ENCODE measurements at regions not wholly inside any gene's neighbourhood (a gene's known extent, or its start where the extent isn't known, plus 50 kb on each side); places are given as distances from the start of the nearest gene placed in this dataset.

DNA sequence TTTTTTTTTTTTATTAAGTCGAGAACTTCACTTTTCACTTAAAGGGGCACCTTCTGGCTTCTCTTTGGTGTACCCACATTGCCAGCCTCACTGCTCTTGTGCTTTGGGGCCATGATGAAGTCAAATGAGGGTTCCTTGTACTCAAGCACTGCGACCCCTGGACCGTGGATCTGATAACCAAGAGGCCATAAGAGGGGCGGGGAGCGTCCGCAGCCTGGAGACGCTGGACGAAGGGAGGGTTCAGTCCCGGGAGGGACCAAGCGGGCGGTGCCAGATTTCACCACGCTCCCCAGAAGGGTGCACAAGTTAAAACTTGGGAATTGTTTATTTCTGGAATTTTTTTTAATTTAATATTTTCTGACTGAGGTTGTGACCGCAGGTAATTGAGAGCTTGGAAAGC is 53.3 kb upstream of the SOX1 start:
- peaks cover 0 to 3% (median 0%) of the 10 kb centered on the region in 3 donors for H3K27me3 ChIP-seq (ENCODE audit: control insufficient read depth in 3 of 3, insufficient read depth in 3 of 3, low read length in 2 of 3)
- no peak for TF ChIP-seq CTCF (IDR thresholded peaks at IDR 0.05; ENCODE audit: control extremely low read depth, extremely low read depth)
- peaks cover 0 to 14% (median 0%) of the 10 kb centered on the region in 4 donors for H3K9me3 ChIP-seq (ENCODE audit: control insufficient read depth in 4 of 4, insufficient read depth in 3 of 4, low read length in 3 of 4)
- DNase-seq: no peak
- no peak overlapping the region for H3K9ac ChIP-seq (ENCODE audit: insufficient read depth in 1 of 2, low read length in 2 of 2)
- peaks cover 0 to 4% (median 0%) of the 10 kb centered on the region in 5 donors for H3K4me1 ChIP-seq (ENCODE audit: control insufficient read depth in 5 of 5, insufficient read depth in 5 of 5, low read length in 5 of 5)
- no peaks in the 10 kb centered on the region for H3K36me3 ChIP-seq (ENCODE audit: control insufficient read depth in 4 of 4, insufficient read depth in 4 of 4, low read length in 4 of 4)
- 88 to 94% methylated on average over 13 of the region's 13 CpGs for WGBS, 2 donors
- no peak overlapping the region for H3K27ac ChIP-seq (ENCODE audit: low read depth in 1 of 2, low read length in 1 of 2)
- ATAC-seq (ENCODE audit: insufficient read depth, low FRiP score): no peak
- H3K4me3 ChIP-seq: no peak overlapping the region

DNA sequence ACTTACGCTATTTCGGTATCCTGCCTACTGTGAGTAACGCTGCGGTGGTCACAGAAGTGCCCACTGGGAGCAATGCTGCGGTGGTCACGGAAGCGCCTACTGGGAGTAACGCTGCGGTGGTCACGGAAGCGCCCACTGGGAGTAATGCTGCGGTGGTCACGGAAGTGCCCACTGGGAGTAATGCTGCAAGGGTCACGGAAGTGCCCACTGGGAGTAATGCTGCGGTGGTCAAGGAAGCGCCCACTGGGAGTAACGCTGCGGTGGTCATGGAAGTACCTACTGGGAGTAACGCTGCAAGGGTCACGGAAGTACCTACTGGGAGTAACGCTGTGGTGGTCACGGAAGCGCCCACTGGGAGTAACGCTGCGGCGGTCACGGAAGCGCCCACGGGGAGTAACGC is 52.1 kb upstream of the SOX1 start:
- 75 to 99% methylated on average over 27 to 30 of the region's 30 CpGs for WGBS, 2 donors
- no peak overlapping the region for H3K27ac ChIP-seq (ENCODE audit: low read depth in 1 of 2, low read length in 1 of 2)

More for the DNA sequence above, 52.1 kb upstream of the SOX1 start:
- Histone ChIP-seq H3K9me3 (ENCODE audit: control insufficient read depth in 4 of 4, insufficient read depth in 3 of 4, low read length in 3 of 4) (peaks cover 0 to 11% (median 2%) of the 10 kb centered on the region in 4 donors), H3K27me3 (ENCODE audit: control insufficient read depth in 3 of 3, insufficient read depth in 3 of 3, low read length in 2 of 3) (peaks cover 0 to 3% (median 0%) of the 10 kb centered on the region in 3 donors), H3K4me1 (ENCODE audit: control insufficient read depth in 5 of 5, insufficient read depth in 5 of 5, low read length in 5 of 5) (peaks cover 0 to 4% (median 0%) of the 10 kb centered on the region in 5 donors), H3K36me3 (ENCODE audit: control insufficient read depth in 4 of 4, insufficient read depth in 4 of 4, low read length in 4 of 4) (no peaks in the 10 kb centered on the region), H3K4me3 (no peak overlapping the region), H3K9ac (ENCODE audit: insufficient read depth in 1 of 2, low read length in 2 of 2) (no peak overlapping the region)
- TF ChIP-seq CTCF (IDR thresholded peaks at IDR 0.05; ENCODE audit: control extremely low read depth, extremely low read depth): no peak
- DNase-seq (no peak), ATAC-seq (ENCODE audit: insufficient read depth, low FRiP score) (no peak)
